ENCODE measurements at regions not wholly inside any gene's neighbourhood (a gene's known extent, or its start where the extent isn't known, plus 50 kb on each side); places are given as distances from the start of the nearest gene placed in this dataset.

GRCh38 chr17:13398853-13399252 is 202.9 kb downstream of the HS3ST3A1 start:
- ATAC-seq (replicated peaks in 1 of 2) (no peak), DNase-seq (no peak)
- Mint-ChIP-seq H3K9me3 (no peaks in the 10 kb centered on the region), H3K27me3 (ENCODE audit: low read depth) (no peaks in the 10 kb centered on the region), H3K36me3 (ENCODE audit: insufficient read depth in 2 of 2) (no peaks in the 10 kb centered on the region), H3K4me1 (ENCODE audit: low read depth) (no peaks in the 10 kb centered on the region), H3K4me3 (no peak overlapping the region), H3K27ac (no peak overlapping the region)

- Mint-ChIP-seq H3K36me3 (ENCODE audit: insufficient read depth in 2 of 2) (no peaks in the 10 kb centered on the region), H3K9me3 (no peaks in the 10 kb centered on the region), H3K4me3 (no peak overlapping the region), H3K4me1 (ENCODE audit: low read depth) (no peaks in the 10 kb centered on the region), H3K27ac (no peak overlapping the region), H3K27me3 (ENCODE audit: low read depth) (no peaks in the 10 kb centered on the region)
- no peak for ATAC-seq (replicated peaks in 1 of 2)
- DNase-seq, result no peak
These were observed 203.6 kb downstream of the HS3ST3A1 start for GRCh38 chr17:13398091-13398490.

GRCh38 chr17:13395862-13396261 is 205.9 kb downstream of the HS3ST3A1 start:
- peaks cover 6% of the 10 kb centered on the region for H3K27me3 Mint-ChIP-seq (ENCODE audit: low read depth)
- ATAC-seq (replicated peaks in 1 of 2) (no peak), DNase-seq (no peak)
- no peak overlapping the region for H3K27ac Mint-ChIP-seq
- no peaks in the 10 kb centered on the region for H3K9me3 Mint-ChIP-seq
- no peaks in the 10 kb centered on the region for H3K36me3 Mint-ChIP-seq (ENCODE audit: insufficient read depth in 2 of 2)
- no peak overlapping the region for H3K4me3 Mint-ChIP-seq
- H3K4me1 Mint-ChIP-seq (ENCODE audit: low read depth), result no peaks in the 10 kb centered on the region

GRCh38 chr17:13395346-13395745 is 206.4 kb downstream of the HS3ST3A1 start:
- no peak overlapping the region for H3K27ac Mint-ChIP-seq
- H3K27me3 Mint-ChIP-seq (ENCODE audit: low read depth), result peaks cover 6% of the 10 kb centered on the region
- H3K36me3 Mint-ChIP-seq (ENCODE audit: insufficient read depth in 2 of 2), result no peaks in the 10 kb centered on the region
- ATAC-seq (replicated peaks in 1 of 2), result no peak
- no peak overlapping the region for H3K4me3 Mint-ChIP-seq
- no peaks in the 10 kb centered on the region for H3K4me1 Mint-ChIP-seq (ENCODE audit: low read depth)
- DNase-seq, result no peak
- no peaks in the 10 kb centered on the region for H3K9me3 Mint-ChIP-seq

- Mint-ChIP-seq H3K9me3 (no peaks in the 10 kb centered on the region), H3K4me3 (no peak overlapping the region), H3K36me3 (ENCODE audit: insufficient read depth in 2 of 2) (no peaks in the 10 kb centered on the region), H3K4me1 (ENCODE audit: low read depth) (no peaks in the 10 kb centered on the region), H3K27ac (no peak overlapping the region), H3K27me3 (ENCODE audit: low read depth) (peaks cover 6% of the 10 kb centered on the region)
- ATAC-seq (replicated peaks in 1 of 2) (peak in 1 of 2 donors; percentile 39), DNase-seq (no peak)
These were observed 207.7 kb downstream of the HS3ST3A1 start for GRCh38 chr17:13393841-13394710.

- H3K4me3 Mint-ChIP-seq, result no peak overlapping the region
- no peaks in the 10 kb centered on the region for H3K4me1 Mint-ChIP-seq (ENCODE audit: low read depth)
- H3K27me3 Mint-ChIP-seq (ENCODE audit: low read depth), result peaks cover 6% of the 10 kb centered on the region
- H3K27ac Mint-ChIP-seq, result no peak overlapping the region
- H3K9me3 Mint-ChIP-seq, result no peaks in the 10 kb centered on the region
- DNase-seq (no peak), ATAC-seq (replicated peaks in 1 of 2) (no peak)
- no peaks in the 10 kb centered on the region for H3K36me3 Mint-ChIP-seq (ENCODE audit: insufficient read depth in 2 of 2)
These were observed 213.8 kb downstream of the HS3ST3A1 start for GRCh38 chr17:13387952-13388351.

- no peaks in the 10 kb centered on the region for H3K4me1 Mint-ChIP-seq (ENCODE audit: low read depth)
These were observed 214.5 kb downstream of the HS3ST3A1 start for GRCh38 chr17:13387236-13387635.

GRCh38 chr17:13385481-13385911 is 216.2 kb downstream of the HS3ST3A1 start:
- H3K9me3 Mint-ChIP-seq, result no peaks in the 10 kb centered on the region
- ATAC-seq (replicated peaks in 1 of 2) (no peak), DNase-seq (no peak)
- no peaks in the 10 kb centered on the region for H3K27me3 Mint-ChIP-seq (ENCODE audit: low read depth)
- no peaks in the 10 kb centered on the region for H3K36me3 Mint-ChIP-seq (ENCODE audit: insufficient read depth in 2 of 2)
- H3K27ac Mint-ChIP-seq, result no peak overlapping the region
- H3K4me1 Mint-ChIP-seq (ENCODE audit: low read depth), result no peaks in the 10 kb centered on the region
- H3K4me3 Mint-ChIP-seq, result no peak overlapping the region

More at GRCh38 chr17:13387236-13387635, 214.5 kb downstream of the HS3ST3A1 start:
- H3K4me3 Mint-ChIP-seq, result no peak overlapping the region
- DNase-seq (no peak), ATAC-seq (replicated peaks in 1 of 2) (no peak)
- no peak overlapping the region for H3K27ac Mint-ChIP-seq
- H3K36me3 Mint-ChIP-seq (ENCODE audit: insufficient read depth in 2 of 2), result no peaks in the 10 kb centered on the region
- H3K27me3 Mint-ChIP-seq (ENCODE audit: low read depth), result peaks cover 6% of the 10 kb centered on the region
- no peaks in the 10 kb centered on the region for H3K9me3 Mint-ChIP-seq

GRCh38 chr17:13384626-13385025 is 217.1 kb downstream of the HS3ST3A1 start:
- Mint-ChIP-seq H3K9me3 (no peaks in the 10 kb centered on the region), H3K27me3 (ENCODE audit: low read depth) (no peaks in the 10 kb centered on the region), H3K27ac (no peak overlapping the region), H3K4me3 (no peak overlapping the region), H3K36me3 (ENCODE audit: insufficient read depth in 2 of 2) (no peaks in the 10 kb centered on the region), H3K4me1 (ENCODE audit: low read depth) (no peaks in the 10 kb centered on the region)
- DNase-seq, result no peak
- ATAC-seq (replicated peaks in 1 of 2), result no peak

- H3K4me1 Mint-ChIP-seq (ENCODE audit: low read depth), result no peaks in the 10 kb centered on the region
- no peaks in the 10 kb centered on the region for H3K36me3 Mint-ChIP-seq (ENCODE audit: insufficient read depth in 2 of 2)
- H3K27ac Mint-ChIP-seq, result no peak overlapping the region
- DNase-seq, result no peak
- no peak overlapping the region for H3K4me3 Mint-ChIP-seq
- no peaks in the 10 kb centered on the region for H3K9me3 Mint-ChIP-seq
- ATAC-seq (replicated peaks in 1 of 2), result no peak
- H3K27me3 Mint-ChIP-seq (ENCODE audit: low read depth), result no peaks in the 10 kb centered on the region
These were observed 223.4 kb downstream of the HS3ST3A1 start for GRCh38 chr17:13378361-13378760.

GRCh38 chr17:13374203-13375143 is 227.3 kb downstream of the HS3ST3A1 start:
- Mint-ChIP-seq H3K27ac (no peak overlapping the region), H3K4me1 (ENCODE audit: low read depth) (no peaks in the 10 kb centered on the region)

GRCh38 chr17:13372432-13372831 is 229.3 kb downstream of the HS3ST3A1 start:
- H3K27me3 Mint-ChIP-seq (ENCODE audit: low read depth), result no peaks in the 10 kb centered on the region
- H3K27ac Mint-ChIP-seq, result no peak overlapping the region
- no peak overlapping the region for H3K4me3 Mint-ChIP-seq
- no peaks in the 10 kb centered on the region for H3K4me1 Mint-ChIP-seq (ENCODE audit: low read depth)
- H3K9me3 Mint-ChIP-seq, result peaks cover 0 to 1% of the 10 kb centered on the region in 2 donors
- ATAC-seq (replicated peaks in 1 of 2), result no peak
- H3K36me3 Mint-ChIP-seq (ENCODE audit: insufficient read depth in 2 of 2), result no peaks in the 10 kb centered on the region
- DNase-seq, result no peak

More at GRCh38 chr17:13374203-13375143, 227.3 kb downstream of the HS3ST3A1 start:
- no peaks in the 10 kb centered on the region for H3K27me3 Mint-ChIP-seq (ENCODE audit: low read depth)
- H3K9me3 Mint-ChIP-seq, result peaks cover 0 to 1% of the 10 kb centered on the region in 2 donors
- no peak for DNase-seq
- H3K36me3 Mint-ChIP-seq (ENCODE audit: insufficient read depth in 2 of 2), result no peaks in the 10 kb centered on the region
- H3K4me3 Mint-ChIP-seq, result no peak overlapping the region
- no peak for ATAC-seq (replicated peaks in 1 of 2)

- Mint-ChIP-seq H3K4me1 (ENCODE audit: low read depth) (no peaks in the 10 kb centered on the region), H3K4me3 (no peak overlapping the region), H3K27me3 (ENCODE audit: low read depth) (no peaks in the 10 kb centered on the region), H3K9me3 (peaks cover 0 to 1% of the 10 kb centered on the region in 2 donors), H3K36me3 (ENCODE audit: insufficient read depth in 2 of 2) (no peaks in the 10 kb centered on the region), H3K27ac (no peak overlapping the region)
- ATAC-seq (replicated peaks in 1 of 2) (no peak), DNase-seq (no peak)
These were observed 234.6 kb downstream of the HS3ST3A1 start for GRCh38 chr17:13367154-13367553.

Measured in activated T-cell treated with anti-CD3 and anti-CD28 coated beads, Interleukin-2, amount 50 U/mL, for 72 hours (primary cell).